Fibroblast of skin of abdomen (primary cell): ENCODE measurements at regions not wholly inside any gene's neighbourhood (a gene's known extent, or its start where the extent isn't known, plus 50 kb on each side); places are given as distances from the start of the nearest gene placed in this dataset.

Experiments
- DNase-seq: peaks from one replicate; pipeline ENCODE4 v3.0.0-alpha.2; 2013

GRCh38 chr11:11039208-11039965 lies 181.5 kb upstream of the ZBED5 start:
- DNase-seq = no peak

- DNase-seq = no peak
Observed at GRCh38 chr11:11038782-11039181, 180.9 kb upstream of the ZBED5 start.

GRCh38 chr11:11038352-11038751 lies 180.5 kb upstream of the ZBED5 start:
- no peak for DNase-seq

- peak; percentile 47 for DNase-seq
Observed at GRCh38 chr11:11036848-11037732, 179.2 kb upstream of the ZBED5 start.

GRCh38 chr11:11036185-11036847 lies 178.5 kb upstream of the ZBED5 start:
- no peak for DNase-seq

GRCh38 chr11:11035331-11035730 lies 177.5 kb upstream of the ZBED5 start:
- no peak for DNase-seq

- DNase-seq = no peak
Observed at GRCh38 chr11:11034476-11034875, 176.6 kb upstream of the ZBED5 start.

GRCh38 chr11:11032066-11032465 lies 174.2 kb upstream of the ZBED5 start:
- DNase-seq = no peak

GRCh38 chr11:11029027-11029426 lies 171.2 kb upstream of the ZBED5 start:
- DNase-seq = no peak

- peak; percentile 91 for DNase-seq
Observed at GRCh38 chr11:11028017-11028692, 170.3 kb upstream of the ZBED5 start.

- peak; percentile 83 for DNase-seq
Observed at GRCh38 chr11:11027288-11027687, 169.4 kb upstream of the ZBED5 start.

- DNase-seq = peak; percentile 53
Observed at GRCh38 chr11:11025087-11025486, 167.2 kb upstream of the ZBED5 start.

- no peak for DNase-seq
Observed at GRCh38 chr11:11022125-11022730, 164.4 kb upstream of the ZBED5 start.

- DNase-seq = no peak
Observed at GRCh38 chr11:11021563-11021962, 163.7 kb upstream of the ZBED5 start.

- no peak for DNase-seq
Observed at GRCh38 chr11:11020747-11021149, 162.9 kb upstream of the ZBED5 start.

GRCh38 chr11:11020219-11020726 lies 162.4 kb upstream of the ZBED5 start:
- DNase-seq = no peak

- no peak for DNase-seq
Observed at GRCh38 chr11:11016943-11017342, 159.1 kb upstream of the ZBED5 start.

GRCh38 chr11:11016068-11016467 lies 158.2 kb upstream of the ZBED5 start:
- peak; percentile 9 for DNase-seq

- DNase-seq = no peak
Observed at GRCh38 chr11:11011617-11012016, 153.8 kb upstream of the ZBED5 start.

GRCh38 chr11:11010624-11011127 lies 152.8 kb upstream of the ZBED5 start:
- peak; percentile 45 for DNase-seq

GRCh38 chr11:11009179-11009578 lies 151.3 kb upstream of the ZBED5 start:
- no peak for DNase-seq

- no peak for DNase-seq
Observed at GRCh38 chr11:11004069-11004468, 146.2 kb upstream of the ZBED5 start.
